MM.1S (cell line): ENCODE measurements at regions not wholly inside any gene's neighbourhood (a gene's known extent, or its start where the extent isn't known, plus 50 kb on each side); places are given as distances from the start of the nearest gene placed in this dataset.

Experiments used
- DNase-seq: peaks from one replicate; pipeline ENCODE4 v3.0.0-alpha.2; 2015
- H2AFZ ChIP-seq: fragments of 300-600 bp; sonication (generic); 2 replicates; pipeline ENCODE4 v1.6.0; 2016; ENCODE audit warnings: antibody characterized with exemption, low read length
- H3F3A ChIP-seq: fragments of 300-600 bp; sonication (generic); 2 replicates; pipeline ENCODE4 v1.6.1; 2016; ENCODE audit warnings: mild to moderate bottlenecking, antibody characterized with exemption, low read length, moderate library complexity, mixed read lengths; ENCODE audit not compliant: insufficient read depth
- H3K27ac ChIP-seq: fragments of 300-600 bp; sonication (generic); 2 replicates; pipeline ENCODE4 v1.5.1; 2016; ENCODE audit warnings: mild to moderate bottlenecking, low read length
- H3K27me3 ChIP-seq: fragments of 300-600 bp; sonication (generic); replicated peaks from 2 replicates; pipeline ENCODE4 v1.6.0; 2016; ENCODE audit warnings: low read length; ENCODE audit not compliant: insufficient read depth
- H3K36me3 ChIP-seq: fragments of 300-600 bp; sonication (generic); replicated peaks from 2 replicates; pipeline ENCODE4 v1.6.1; 2016; ENCODE audit warnings: mild to moderate bottlenecking, low read length, mixed read lengths; ENCODE audit not compliant: insufficient read depth
- H3K4me1 ChIP-seq: fragments of 300-600 bp; sonication (generic); 2 replicates; pipeline ENCODE4 v1.6.1; 2016; ENCODE audit warnings: low read length, mixed read lengths
- H3K4me2 ChIP-seq: fragments of 300-600 bp; sonication (generic); 2 replicates; pipeline ENCODE4 v1.6.0; 2016; ENCODE audit warnings: low read depth, low read length
- H3K4me3 ChIP-seq: fragments of 300-600 bp; sonication (generic); 2 replicates; pipeline ENCODE4 v1.5.1; 2016; ENCODE audit warnings: low read length, mixed read lengths
- H3K79me2 ChIP-seq: fragments of 300-600 bp; sonication (generic); 2 replicates; pipeline ENCODE4 v1.6.1; 2016; ENCODE audit warnings: mixed run types, low read length, mixed read lengths
- H3K9ac ChIP-seq: fragments of 300-600 bp; sonication (generic); 2 replicates; pipeline ENCODE4 v1.6.1; 2016; ENCODE audit warnings: low read length, mixed read lengths
- H3K9me2 ChIP-seq: fragments of 300-600 bp; sonication (generic); replicated peaks from 2 replicates; pipeline ENCODE4 v1.6.1; 2016; ENCODE audit warnings: mild to moderate bottlenecking, low read length, mixed read lengths; ENCODE audit not compliant: insufficient read depth
- H3K9me3 ChIP-seq: fragments of 300-600 bp; sonication (generic); replicated peaks from 2 replicates; pipeline ENCODE4 v1.6.1; 2016; ENCODE audit warnings: mild to moderate bottlenecking, low read length, mixed read lengths; ENCODE audit not compliant: insufficient read depth
- H4K20me1 ChIP-seq: fragments of 300-600 bp; sonication (generic); 2 replicates; pipeline ENCODE4 v1.6.1; 2016; ENCODE audit warnings: mild to moderate bottlenecking, low read length, moderate library complexity, mixed read lengths; ENCODE audit not compliant: insufficient read depth
- EZH2 ChIP-seq: fragments of 300-600 bp; sonication (generic); optimal IDR thresholded peaks from 2 replicates; pipeline ENCODE3; 2017; ENCODE audit warnings: low read depth, mild to moderate bottlenecking, antibody characterized with exemption, low read length, mixed read lengths
- EZH2phosphoT487 ChIP-seq: fragments of 300-600 bp; sonication (generic); IDR thresholded peaks from 2 replicates; pipeline ENCODE4 v1.6.1; 2018; ENCODE audit warnings: antibody characterized with exemption, low read length
- TF ChIP-seq, protein P1 (sequence below): fragments of 300-600 bp; sonication (generic); IDR thresholded peaks from 2 replicates; pipeline ENCODE4 v1.5.1; 2016; ENCODE audit warnings: antibody characterized with exemption, low read length, mixed read lengths

DNA sequence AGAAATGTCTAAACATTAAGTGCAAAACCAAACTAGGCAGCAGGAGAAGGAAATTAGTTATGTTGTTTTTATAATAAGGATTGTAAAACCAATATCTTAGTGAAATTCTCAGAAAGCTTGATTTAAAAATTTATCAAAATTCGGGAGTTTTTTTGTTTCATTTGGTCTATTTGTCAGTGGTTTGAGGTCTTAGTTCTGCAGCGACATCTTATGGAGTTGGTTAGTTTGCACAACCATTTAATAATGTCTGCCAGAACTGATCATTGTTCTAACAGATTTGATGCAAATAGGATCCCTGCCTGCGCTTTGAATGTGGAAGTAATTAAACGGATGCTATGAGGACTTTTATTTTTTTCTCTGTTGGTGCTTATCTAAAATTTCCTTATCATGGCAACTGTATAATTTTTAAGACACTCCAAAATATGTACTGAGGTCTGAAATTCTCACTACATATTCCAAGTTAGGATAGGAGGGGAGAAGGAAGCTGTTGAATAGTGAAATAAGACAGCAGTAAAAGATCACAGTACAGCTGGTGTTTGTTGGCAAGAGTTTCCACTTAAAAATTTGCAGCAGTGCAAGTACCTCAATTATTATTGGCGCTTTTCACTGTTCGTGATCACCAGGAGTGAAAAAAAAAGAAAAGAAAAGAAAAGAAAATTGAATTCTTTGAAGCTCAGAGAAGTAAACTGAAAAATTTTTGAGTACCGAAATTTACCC is 2521.4 kb downstream of the ARAP2 start:
- H3K4me1 ChIP-seq: no peaks in the 10 kb centered on the region
- no peak overlapping the region for H3K4me3 ChIP-seq
- H3K9ac ChIP-seq: no peak overlapping the region
- H4K20me1 ChIP-seq: no peaks in the 10 kb centered on the region
- no peak overlapping the region for H3K4me2 ChIP-seq
- H3K79me2 ChIP-seq: no peaks in the 10 kb centered on the region
- no peak for DNase-seq
- H3K27ac ChIP-seq: no peak overlapping the region
- no peaks in the 10 kb centered on the region for H3K9me2 ChIP-seq
- TF ChIP-seq EZH2phosphoT487: no peak
- TF ChIP-seq, protein P1, sequence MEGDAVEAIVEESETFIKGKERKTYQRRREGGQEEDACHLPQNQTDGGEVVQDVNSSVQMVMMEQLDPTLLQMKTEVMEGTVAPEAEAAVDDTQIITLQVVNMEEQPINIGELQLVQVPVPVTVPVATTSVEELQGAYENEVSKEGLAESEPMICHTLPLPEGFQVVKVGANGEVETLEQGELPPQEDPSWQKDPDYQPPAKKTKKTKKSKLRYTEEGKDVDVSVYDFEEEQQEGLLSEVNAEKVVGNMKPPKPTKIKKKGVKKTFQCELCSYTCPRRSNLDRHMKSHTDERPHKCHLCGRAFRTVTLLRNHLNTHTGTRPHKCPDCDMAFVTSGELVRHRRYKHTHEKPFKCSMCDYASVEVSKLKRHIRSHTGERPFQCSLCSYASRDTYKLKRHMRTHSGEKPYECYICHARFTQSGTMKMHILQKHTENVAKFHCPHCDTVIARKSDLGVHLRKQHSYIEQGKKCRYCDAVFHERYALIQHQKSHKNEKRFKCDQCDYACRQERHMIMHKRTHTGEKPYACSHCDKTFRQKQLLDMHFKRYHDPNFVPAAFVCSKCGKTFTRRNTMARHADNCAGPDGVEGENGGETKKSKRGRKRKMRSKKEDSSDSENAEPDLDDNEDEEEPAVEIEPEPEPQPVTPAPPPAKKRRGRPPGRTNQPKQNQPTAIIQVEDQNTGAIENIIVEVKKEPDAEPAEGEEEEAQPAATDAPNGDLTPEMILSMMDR: no peak
- TF ChIP-seq EZH2: no peak
- no peak overlapping the region for H2AFZ ChIP-seq
- no peaks in the 10 kb centered on the region for H3K27me3 ChIP-seq
- H3K9me3 ChIP-seq: no peaks in the 10 kb centered on the region
- H3F3A ChIP-seq: no peaks in the 10 kb centered on the region
- H3K36me3 ChIP-seq: no peaks in the 10 kb centered on the region

DNA sequence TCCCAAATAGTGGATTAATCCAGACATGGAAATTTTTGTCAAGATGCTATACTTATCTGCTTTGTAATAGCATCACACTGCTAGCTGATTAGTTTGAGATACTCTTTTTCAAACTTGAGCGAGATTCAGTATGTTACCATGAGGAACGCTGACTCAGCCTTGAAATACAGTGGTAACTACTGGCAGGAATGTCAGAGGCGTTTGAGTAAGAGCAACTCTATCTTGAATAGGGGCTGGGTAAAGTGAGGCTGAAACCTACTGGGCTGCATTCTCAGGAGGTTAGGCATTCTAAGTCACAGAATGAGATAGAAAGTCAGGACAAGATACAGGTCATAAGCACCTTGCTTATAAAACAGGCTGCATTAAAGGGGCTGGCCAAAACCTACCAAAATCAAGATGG is 2519.6 kb downstream of the ARAP2 start:
- H3K4me2 ChIP-seq: no peak overlapping the region

DNA sequence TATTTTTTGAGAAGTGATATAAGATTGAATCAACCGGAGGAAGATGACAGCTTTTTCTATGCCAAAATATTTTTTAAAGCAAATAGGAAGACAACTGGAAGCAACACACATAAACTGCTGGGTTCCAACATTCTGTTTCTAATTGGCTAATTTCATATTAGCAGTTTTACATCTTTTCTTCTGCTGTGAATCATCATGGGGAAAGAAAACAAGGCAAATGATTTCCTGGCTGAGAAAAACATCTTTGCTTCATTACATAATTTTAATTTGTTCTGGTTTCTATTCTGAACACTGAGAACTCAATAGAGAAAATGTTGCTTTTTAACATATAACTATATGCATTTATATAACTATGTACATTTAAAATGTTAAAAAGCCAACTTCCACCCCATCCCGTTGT is 2518.5 kb downstream of the ARAP2 start:
- Histone ChIP-seq H3K9me3 (no peaks in the 10 kb centered on the region), H3K9ac (no peak overlapping the region), H3K4me1 (no peaks in the 10 kb centered on the region), H3K27ac (no peak overlapping the region), H3K9me2 (no peaks in the 10 kb centered on the region), H4K20me1 (no peaks in the 10 kb centered on the region), H3K4me2 (no peak overlapping the region), H3K79me2 (no peaks in the 10 kb centered on the region), H3K36me3 (no peaks in the 10 kb centered on the region), H2AFZ (no peak overlapping the region), H3K27me3 (no peaks in the 10 kb centered on the region), H3K4me3 (no peak overlapping the region), H3F3A (no peaks in the 10 kb centered on the region)
- TF ChIP-seq, protein P1: no peak
- no peak for DNase-seq

More for the DNA sequence above, 2519.6 kb downstream of the ARAP2 start:
- no peak for TF ChIP-seq EZH2phosphoT487
- Histone ChIP-seq H3K4me3 (no peak overlapping the region), H3K9me3 (no peaks in the 10 kb centered on the region), H3F3A (no peaks in the 10 kb centered on the region), H3K4me1 (no peaks in the 10 kb centered on the region), H3K27ac (no peak overlapping the region), H3K27me3 (no peaks in the 10 kb centered on the region), H3K9me2 (no peaks in the 10 kb centered on the region), H2AFZ (no peak overlapping the region), H3K9ac (no peak overlapping the region), H4K20me1 (no peaks in the 10 kb centered on the region), H3K36me3 (no peaks in the 10 kb centered on the region), H3K79me2 (no peaks in the 10 kb centered on the region)
- DNase-seq: no peak

DNA sequence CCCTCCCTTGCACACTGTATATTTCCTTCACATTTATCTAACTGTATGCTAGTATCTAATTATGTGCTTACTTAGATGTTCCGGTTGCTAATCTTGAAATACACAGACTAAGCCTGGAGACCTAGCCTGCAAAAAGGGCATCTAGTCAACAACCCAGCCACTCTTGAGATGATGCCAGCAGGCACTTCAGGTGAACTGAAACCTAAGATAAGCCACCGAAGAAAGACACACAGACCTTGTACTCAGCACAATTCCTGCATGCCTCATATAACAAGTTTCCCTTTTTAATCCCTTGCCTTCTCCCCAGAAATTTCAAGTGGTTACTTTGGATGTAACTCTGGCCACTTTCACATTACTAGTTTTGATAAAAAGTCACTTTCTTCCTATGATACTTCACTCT is 2506.6 kb downstream of the ARAP2 start:
- Histone ChIP-seq H3F3A (no peaks in the 10 kb centered on the region), H2AFZ (no peak overlapping the region), H3K27me3 (no peaks in the 10 kb centered on the region), H3K9me2 (no peaks in the 10 kb centered on the region), H3K9me3 (no peaks in the 10 kb centered on the region), H3K4me2 (no peak overlapping the region), H3K4me3 (no peak overlapping the region), H3K9ac (no peak overlapping the region), H3K4me1 (no peaks in the 10 kb centered on the region), H4K20me1 (no peaks in the 10 kb centered on the region), H3K79me2 (no peaks in the 10 kb centered on the region), H3K36me3 (no peaks in the 10 kb centered on the region), H3K27ac (no peak overlapping the region)
- no peak for TF ChIP-seq EZH2phosphoT487
- no peak for TF ChIP-seq EZH2
- peak; percentile 35 for DNase-seq
